ENCODE measurements at regions not wholly inside any gene's neighbourhood (a gene's known extent, or its start where the extent isn't known, plus 50 kb on each side); places are given as distances from the start of the nearest gene placed in this dataset.

GRCh38 chr18:78540636-78541529, 438.7 kb upstream of the SALL3 start:
- TF ChIP-seq REST (IDR thresholded peaks at IDR 0.05; ENCODE audit: insufficient read depth in 1 of 2, low read depth in 2 of 2, low read length in 2 of 2) (no peak), POLR2AphosphoS5 (IDR thresholded peaks at IDR 0.05; ENCODE audit: low read depth, low read length) (no peak), SIN3A (IDR thresholded peaks at IDR 0.05; ENCODE audit: borderline replicate concordance, insufficient read depth, low read length) (no peak), FOXP2 (optimal IDR thresholded peaks at IDR 0.05; ENCODE audit: borderline replicate concordance, extremely low read depth, extremely low read length, insufficient read depth) (no peak), TAF1 (IDR thresholded peaks at IDR 0.05; ENCODE audit: borderline replicate concordance, insufficient read depth, low read length) (peak; percentile 29; the same call in 1 of the 2 replicates)
